ENCODE measurements at regions not wholly inside any gene's neighbourhood (a gene's known extent, or its start where the extent isn't known, plus 50 kb on each side); places are given as distances from the start of the nearest gene placed in this dataset.
"Not testable (repeated sequence)": the region's sequence is repeated elsewhere in the genome, so short reads cannot be mapped to it uniquely, and the experiment has no call there.

DNA sequence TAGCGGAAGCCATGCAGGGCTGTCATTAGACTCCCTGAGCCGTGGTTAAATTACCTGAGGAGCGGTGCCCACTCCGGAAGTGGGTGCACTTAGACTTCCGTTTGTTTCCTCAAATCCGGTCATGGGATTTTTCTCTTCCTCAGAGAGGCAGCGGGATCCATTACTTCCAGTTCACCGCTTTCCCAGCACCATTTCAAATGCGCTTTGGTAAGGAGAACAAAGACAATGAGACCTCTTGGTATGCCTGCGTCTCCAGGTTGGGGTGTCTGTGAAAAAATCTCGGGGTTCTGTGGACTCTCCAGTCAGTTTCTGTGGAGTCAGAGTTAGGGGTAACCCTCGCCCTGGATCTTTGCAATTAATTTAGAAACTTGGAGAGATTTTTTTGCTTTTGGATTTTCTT lies 132.3 kb upstream of the PTPRG start:
- Mint-ChIP-seq H3K27me3 (ENCODE audit: insufficient read depth, unreplicated experiment) (peaks cover 10% of the 10 kb centered on the region), H3K27ac (ENCODE audit: low read depth, unreplicated experiment) (no peak overlapping the region), H3K4me1 (ENCODE audit: insufficient read depth, unreplicated experiment) (peaks cover 8% of the 10 kb centered on the region), H3K36me3 (ENCODE audit: insufficient read depth, unreplicated experiment) (no peaks in the 10 kb centered on the region), H3K4me3 (ENCODE audit: unreplicated experiment) (no peak overlapping the region), H3K9me3 (ENCODE audit: unreplicated experiment) (no peaks in the 10 kb centered on the region)
- intact Hi-C loops (cut with micrococcal nuclease) = no loop called here
- TF ChIP-seq, protein P1, sequence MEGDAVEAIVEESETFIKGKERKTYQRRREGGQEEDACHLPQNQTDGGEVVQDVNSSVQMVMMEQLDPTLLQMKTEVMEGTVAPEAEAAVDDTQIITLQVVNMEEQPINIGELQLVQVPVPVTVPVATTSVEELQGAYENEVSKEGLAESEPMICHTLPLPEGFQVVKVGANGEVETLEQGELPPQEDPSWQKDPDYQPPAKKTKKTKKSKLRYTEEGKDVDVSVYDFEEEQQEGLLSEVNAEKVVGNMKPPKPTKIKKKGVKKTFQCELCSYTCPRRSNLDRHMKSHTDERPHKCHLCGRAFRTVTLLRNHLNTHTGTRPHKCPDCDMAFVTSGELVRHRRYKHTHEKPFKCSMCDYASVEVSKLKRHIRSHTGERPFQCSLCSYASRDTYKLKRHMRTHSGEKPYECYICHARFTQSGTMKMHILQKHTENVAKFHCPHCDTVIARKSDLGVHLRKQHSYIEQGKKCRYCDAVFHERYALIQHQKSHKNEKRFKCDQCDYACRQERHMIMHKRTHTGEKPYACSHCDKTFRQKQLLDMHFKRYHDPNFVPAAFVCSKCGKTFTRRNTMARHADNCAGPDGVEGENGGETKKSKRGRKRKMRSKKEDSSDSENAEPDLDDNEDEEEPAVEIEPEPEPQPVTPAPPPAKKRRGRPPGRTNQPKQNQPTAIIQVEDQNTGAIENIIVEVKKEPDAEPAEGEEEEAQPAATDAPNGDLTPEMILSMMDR (IDR thresholded peaks at IDR 0.05; ENCODE audit: unreplicated experiment) = no peak
- DNase-seq (ENCODE audit: unreplicated experiment) = no peak
- BruUV-seq (replicated peaks) = no TSS peak
- ChIA-PET CTCF (no interaction called here), POLR2A (interaction anchor here (1.0 kb wide), 1 partner anchor 462 kb away, joined by 4 read pairs; no protein-coding TSS in a partner anchor)

DNA sequence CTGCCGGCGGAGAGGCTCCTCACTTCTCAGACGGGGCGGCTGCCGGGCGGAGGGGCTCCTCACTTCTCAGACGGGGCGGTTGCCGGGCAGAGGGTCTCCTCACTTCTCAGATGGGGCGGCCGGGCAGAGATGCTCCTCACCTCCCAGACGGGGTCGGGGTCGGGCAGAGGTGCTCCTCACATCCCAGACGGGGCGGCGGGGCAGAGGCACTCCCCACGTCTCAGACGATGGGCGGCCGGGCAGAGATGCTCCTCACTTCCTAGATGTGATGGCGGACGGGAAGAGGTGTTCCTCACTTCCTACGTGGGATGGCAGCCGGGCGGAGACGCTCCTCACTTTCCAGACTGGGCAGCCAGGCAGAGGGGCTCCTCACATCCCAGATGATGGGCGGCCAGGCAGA lies 126.5 kb upstream of the PTPRG start:
- H3K36me3 Mint-ChIP-seq (ENCODE audit: insufficient read depth, unreplicated experiment); H3K27ac Mint-ChIP-seq (ENCODE audit: low read depth, unreplicated experiment); H3K4me1 Mint-ChIP-seq (ENCODE audit: insufficient read depth, unreplicated experiment); H3K9me3 Mint-ChIP-seq (ENCODE audit: unreplicated experiment); POLR2A ChIA-PET; H3K27me3 Mint-ChIP-seq (ENCODE audit: insufficient read depth, unreplicated experiment); intact Hi-C loops (cut with micrococcal nuclease); DNase-seq (ENCODE audit: unreplicated experiment); H3K4me3 Mint-ChIP-seq (ENCODE audit: unreplicated experiment); BruUV-seq (replicated peaks); CTCF ChIA-PET: not testable (repeated sequence)

DNA sequence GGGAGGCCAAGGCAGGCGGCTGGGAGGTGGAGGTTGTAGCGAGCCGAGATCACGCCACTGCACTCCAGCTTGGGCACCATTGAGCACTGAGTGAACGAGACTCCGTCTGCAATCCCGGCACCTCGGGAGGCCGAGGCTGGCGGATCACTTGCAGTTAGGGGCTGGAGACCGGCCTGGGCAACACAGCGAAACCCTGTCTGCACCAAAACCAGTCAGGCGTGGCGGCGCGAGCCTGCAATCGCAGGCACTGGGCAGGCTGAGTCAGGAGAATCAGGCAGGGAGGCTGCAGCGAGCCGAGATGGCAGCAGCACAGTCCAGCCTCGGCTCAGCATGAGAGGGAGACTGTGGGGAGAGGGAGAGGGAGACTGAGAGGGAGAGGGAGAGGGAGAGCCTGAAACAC lies 126.0 kb upstream of the PTPRG start:
- H3K27ac Mint-ChIP-seq (ENCODE audit: low read depth, unreplicated experiment); DNase-seq (ENCODE audit: unreplicated experiment); H3K9me3 Mint-ChIP-seq (ENCODE audit: unreplicated experiment); intact Hi-C loops (cut with micrococcal nuclease); H3K27me3 Mint-ChIP-seq (ENCODE audit: insufficient read depth, unreplicated experiment); CTCF ChIA-PET; POLR2A ChIA-PET; H3K36me3 Mint-ChIP-seq (ENCODE audit: insufficient read depth, unreplicated experiment); H3K4me3 Mint-ChIP-seq (ENCODE audit: unreplicated experiment); H3K4me1 Mint-ChIP-seq (ENCODE audit: insufficient read depth, unreplicated experiment); BruUV-seq (replicated peaks): not testable (repeated sequence)

DNA sequence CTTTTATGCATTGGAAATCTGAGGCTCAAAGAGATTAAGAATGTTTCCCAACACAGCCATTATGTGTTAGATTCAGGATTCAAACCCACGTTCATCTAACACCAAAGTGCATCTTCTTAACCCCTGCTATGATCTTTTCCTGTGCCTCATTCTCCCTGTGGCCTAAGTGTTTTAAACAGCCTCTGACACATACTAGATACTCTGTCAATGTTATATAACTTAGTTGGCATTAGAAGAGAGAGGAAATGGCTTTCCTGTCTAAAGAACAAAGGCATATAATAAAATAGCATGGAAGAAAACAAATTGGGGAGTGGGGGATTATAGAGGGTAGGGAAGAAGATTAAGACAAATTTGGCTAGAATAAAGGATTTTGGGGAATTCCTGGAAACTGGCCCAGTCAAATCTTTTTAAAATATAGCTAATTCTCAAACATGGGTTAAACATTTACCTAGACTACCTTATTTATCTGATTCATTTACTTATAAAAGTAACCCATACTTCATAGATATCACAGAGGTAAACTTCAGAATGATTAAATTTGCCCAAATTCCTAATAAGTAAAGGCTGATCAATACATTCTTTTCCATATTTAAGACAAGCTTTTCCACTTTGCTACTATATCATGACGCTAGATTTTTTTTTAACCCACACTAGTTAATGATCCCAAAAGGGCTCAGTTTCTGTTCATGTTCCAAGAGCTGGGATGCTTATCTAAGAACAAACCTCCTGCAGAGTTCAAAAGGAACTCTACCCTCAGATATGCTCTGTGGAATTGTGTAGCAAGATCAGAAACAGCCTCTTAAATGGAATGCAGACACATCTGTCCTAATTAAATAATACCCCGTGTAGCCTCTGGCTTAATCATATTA lies 122.9 kb upstream of the PTPRG start:
- Mint-ChIP-seq H3K4me3 (ENCODE audit: unreplicated experiment) (no peak overlapping the region), H3K27ac (ENCODE audit: low read depth, unreplicated experiment) (no peak overlapping the region), H3K9me3 (ENCODE audit: unreplicated experiment) (peaks cover 9% of the 10 kb centered on the region), H3K36me3 (ENCODE audit: insufficient read depth, unreplicated experiment) (peaks cover 6% of the 10 kb centered on the region), H3K4me1 (ENCODE audit: insufficient read depth, unreplicated experiment) (no peaks in the 10 kb centered on the region), H3K27me3 (ENCODE audit: insufficient read depth, unreplicated experiment) (no peaks in the 10 kb centered on the region)
- ChIA-PET POLR2A (no interaction called here), CTCF (no interaction called here)
- DNase-seq (ENCODE audit: unreplicated experiment) = no peak
- TF ChIP-seq, protein P1 (IDR thresholded peaks at IDR 0.05; ENCODE audit: unreplicated experiment) = no peak
- no TSS peak for BruUV-seq (replicated peaks)
- intact Hi-C loops (cut with micrococcal nuclease) = no loop called here

- H3K4me3 Mint-ChIP-seq (ENCODE audit: unreplicated experiment) = no peak overlapping the region
- no peak for DNase-seq (ENCODE audit: unreplicated experiment)
- CTCF ChIA-PET = no interaction called here
- peaks cover 5% of the 10 kb centered on the region for H3K4me1 Mint-ChIP-seq (ENCODE audit: insufficient read depth, unreplicated experiment)
- H3K9me3 Mint-ChIP-seq (ENCODE audit: unreplicated experiment) = peaks cover 9% of the 10 kb centered on the region
- intact Hi-C loops (cut with micrococcal nuclease) = no loop called here
- H3K36me3 Mint-ChIP-seq (ENCODE audit: insufficient read depth, unreplicated experiment) = peaks cover 6% of the 10 kb centered on the region
- BruUV-seq (replicated peaks) = no TSS peak
- POLR2A ChIA-PET = no interaction called here
- H3K27me3 Mint-ChIP-seq (ENCODE audit: insufficient read depth, unreplicated experiment) = no peaks in the 10 kb centered on the region
- no peak overlapping the region for H3K27ac Mint-ChIP-seq (ENCODE audit: low read depth, unreplicated experiment)
- TF ChIP-seq, protein P1 (IDR thresholded peaks at IDR 0.05; ENCODE audit: unreplicated experiment) = no peak
These were observed 122.3 kb upstream of the PTPRG start for GRCh38 chr3:61439122-61439458.

Measured in MCF 10A (cell line).